MM.1S (cell line): ENCODE measurements at regions not wholly inside any gene's neighbourhood (a gene's known extent, or its start where the extent isn't known, plus 50 kb on each side); places are given as distances from the start of the nearest gene placed in this dataset.

Experiments used
- DNase-seq: peaks from one replicate; pipeline ENCODE4 v3.0.0-alpha.2; 2015
- H2AFZ ChIP-seq: fragments of 300-600 bp; sonication (generic); 2 replicates; pipeline ENCODE4 v1.6.0; 2016; ENCODE audit warnings: antibody characterized with exemption, low read length
- H3F3A ChIP-seq: fragments of 300-600 bp; sonication (generic); 2 replicates; pipeline ENCODE4 v1.6.1; 2016; ENCODE audit warnings: mild to moderate bottlenecking, antibody characterized with exemption, low read length, moderate library complexity, mixed read lengths; ENCODE audit not compliant: insufficient read depth
- H3K27ac ChIP-seq: fragments of 300-600 bp; sonication (generic); 2 replicates; pipeline ENCODE4 v1.5.1; 2016; ENCODE audit warnings: mild to moderate bottlenecking, low read length
- H3K27me3 ChIP-seq: fragments of 300-600 bp; sonication (generic); replicated peaks from 2 replicates; pipeline ENCODE4 v1.6.0; 2016; ENCODE audit warnings: low read length; ENCODE audit not compliant: insufficient read depth
- H3K36me3 ChIP-seq: fragments of 300-600 bp; sonication (generic); replicated peaks from 2 replicates; pipeline ENCODE4 v1.6.1; 2016; ENCODE audit warnings: mild to moderate bottlenecking, low read length, mixed read lengths; ENCODE audit not compliant: insufficient read depth
- H3K4me1 ChIP-seq: fragments of 300-600 bp; sonication (generic); 2 replicates; pipeline ENCODE4 v1.6.1; 2016; ENCODE audit warnings: low read length, mixed read lengths
- H3K4me2 ChIP-seq: fragments of 300-600 bp; sonication (generic); 2 replicates; pipeline ENCODE4 v1.6.0; 2016; ENCODE audit warnings: low read depth, low read length
- H3K4me3 ChIP-seq: fragments of 300-600 bp; sonication (generic); 2 replicates; pipeline ENCODE4 v1.5.1; 2016; ENCODE audit warnings: low read length, mixed read lengths
- H3K79me2 ChIP-seq: fragments of 300-600 bp; sonication (generic); 2 replicates; pipeline ENCODE4 v1.6.1; 2016; ENCODE audit warnings: mixed run types, low read length, mixed read lengths
- H3K9ac ChIP-seq: fragments of 300-600 bp; sonication (generic); 2 replicates; pipeline ENCODE4 v1.6.1; 2016; ENCODE audit warnings: low read length, mixed read lengths
- H3K9me2 ChIP-seq: fragments of 300-600 bp; sonication (generic); replicated peaks from 2 replicates; pipeline ENCODE4 v1.6.1; 2016; ENCODE audit warnings: mild to moderate bottlenecking, low read length, mixed read lengths; ENCODE audit not compliant: insufficient read depth
- H3K9me3 ChIP-seq: fragments of 300-600 bp; sonication (generic); replicated peaks from 2 replicates; pipeline ENCODE4 v1.6.1; 2016; ENCODE audit warnings: mild to moderate bottlenecking, low read length, mixed read lengths; ENCODE audit not compliant: insufficient read depth
- H4K20me1 ChIP-seq: fragments of 300-600 bp; sonication (generic); 2 replicates; pipeline ENCODE4 v1.6.1; 2016; ENCODE audit warnings: mild to moderate bottlenecking, low read length, moderate library complexity, mixed read lengths; ENCODE audit not compliant: insufficient read depth
- EZH2 ChIP-seq: fragments of 300-600 bp; sonication (generic); optimal IDR thresholded peaks from 2 replicates; pipeline ENCODE3; 2017; ENCODE audit warnings: low read depth, mild to moderate bottlenecking, antibody characterized with exemption, low read length, mixed read lengths
- EZH2phosphoT487 ChIP-seq: fragments of 300-600 bp; sonication (generic); IDR thresholded peaks from 2 replicates; pipeline ENCODE4 v1.6.1; 2018; ENCODE audit warnings: antibody characterized with exemption, low read length
- TF ChIP-seq, protein P1 (sequence below): fragments of 300-600 bp; sonication (generic); IDR thresholded peaks from 2 replicates; pipeline ENCODE4 v1.5.1; 2016; ENCODE audit warnings: antibody characterized with exemption, low read length, mixed read lengths

DNA sequence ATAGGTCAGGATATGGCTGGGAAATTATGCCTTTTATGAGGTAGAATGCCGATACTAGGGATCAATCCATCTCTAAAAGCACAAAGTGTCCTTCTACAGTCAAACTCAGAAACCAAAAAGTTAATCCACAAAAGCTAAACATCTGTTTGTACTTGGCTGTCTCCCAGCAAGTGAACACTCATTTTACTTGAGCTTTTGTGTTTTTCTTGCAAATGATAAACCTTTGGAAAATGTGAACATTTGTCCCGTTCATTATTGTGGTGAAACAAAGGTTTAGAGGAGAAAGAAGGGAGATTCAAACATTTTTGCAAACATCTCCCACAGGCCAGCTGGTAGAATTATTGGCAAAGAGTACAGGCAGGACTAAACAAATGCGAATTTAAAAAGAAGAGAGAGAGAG lies 300.6 kb upstream of the SPANXN1 start:
- Histone ChIP-seq H4K20me1 (no peaks in the 10 kb centered on the region), H3K27me3 (no peaks in the 10 kb centered on the region), H3K4me3 (no peak overlapping the region), H3F3A (no peaks in the 10 kb centered on the region), H3K27ac (no peak overlapping the region), H2AFZ (no peak overlapping the region), H3K4me1 (no peaks in the 10 kb centered on the region), H3K9me2 (no peaks in the 10 kb centered on the region), H3K4me2 (no peak overlapping the region), H3K9me3 (no peaks in the 10 kb centered on the region), H3K9ac (no peak overlapping the region), H3K79me2 (no peaks in the 10 kb centered on the region), H3K36me3 (no peaks in the 10 kb centered on the region)
- DNase-seq = no peak
- TF ChIP-seq EZH2 = no peak
- TF ChIP-seq, protein P1, sequence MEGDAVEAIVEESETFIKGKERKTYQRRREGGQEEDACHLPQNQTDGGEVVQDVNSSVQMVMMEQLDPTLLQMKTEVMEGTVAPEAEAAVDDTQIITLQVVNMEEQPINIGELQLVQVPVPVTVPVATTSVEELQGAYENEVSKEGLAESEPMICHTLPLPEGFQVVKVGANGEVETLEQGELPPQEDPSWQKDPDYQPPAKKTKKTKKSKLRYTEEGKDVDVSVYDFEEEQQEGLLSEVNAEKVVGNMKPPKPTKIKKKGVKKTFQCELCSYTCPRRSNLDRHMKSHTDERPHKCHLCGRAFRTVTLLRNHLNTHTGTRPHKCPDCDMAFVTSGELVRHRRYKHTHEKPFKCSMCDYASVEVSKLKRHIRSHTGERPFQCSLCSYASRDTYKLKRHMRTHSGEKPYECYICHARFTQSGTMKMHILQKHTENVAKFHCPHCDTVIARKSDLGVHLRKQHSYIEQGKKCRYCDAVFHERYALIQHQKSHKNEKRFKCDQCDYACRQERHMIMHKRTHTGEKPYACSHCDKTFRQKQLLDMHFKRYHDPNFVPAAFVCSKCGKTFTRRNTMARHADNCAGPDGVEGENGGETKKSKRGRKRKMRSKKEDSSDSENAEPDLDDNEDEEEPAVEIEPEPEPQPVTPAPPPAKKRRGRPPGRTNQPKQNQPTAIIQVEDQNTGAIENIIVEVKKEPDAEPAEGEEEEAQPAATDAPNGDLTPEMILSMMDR = no peak
- no peak for TF ChIP-seq EZH2phosphoT487
